Natural killer cell (primary cell): ENCODE measurements at regions not wholly inside any gene's neighbourhood (a gene's known extent, or its start where the extent isn't known, plus 50 kb on each side); places are given as distances from the start of the nearest gene placed in this dataset.

ENCODE experiments used
- ATAC-seq, 3 donors: fragments of 150-1000 bp in 2 of 3; fragments of 200-7000 bp in 1 of 3; cut with Tn5 transposase; 1 replicate in 1 of 3; 2 replicates in 2 of 3; pipeline ENCODE4 v1.10.0; 2021; ENCODE audit warnings: mild to moderate bottlenecking in 2 of 3, moderate library complexity in 2 of 3
- DNase-seq, 2 donors: peaks; one replicate each; pipeline versions ENCODE4 v3.0.0 to v3.0.0-alpha.2; 2013 to 2021; ENCODE audit warnings: mixed read lengths in 1 of 2
- H3K27ac ChIP-seq: one replicate; pipeline ENCODE4 v1.5.1; 2013; ENCODE audit warnings: mild to moderate bottlenecking, low read length
- H3K27me3 ChIP-seq: one replicate; pipeline ENCODE4 v1.6.1; 2013; ENCODE audit warnings: low read length; ENCODE audit not compliant: control insufficient read depth, insufficient read depth
- H3K36me3 ChIP-seq: one replicate; pipeline ENCODE4 v1.6.1; 2013; ENCODE audit warnings: low read length; ENCODE audit not compliant: control insufficient read depth, insufficient read depth
- H3K4me1 ChIP-seq: one replicate; pipeline ENCODE4 v1.6.1; 2013; ENCODE audit warnings: low read length; ENCODE audit not compliant: control insufficient read depth, insufficient read depth
- H3K4me3 ChIP-seq: one replicate; pipeline ENCODE4 v1.5.1; 2013; ENCODE audit warnings: low read length
- H3K9me3 ChIP-seq: one replicate; pipeline ENCODE4 v1.6.1; 2013; ENCODE audit warnings: low read length; ENCODE audit not compliant: control insufficient read depth, insufficient read depth
- H3K27ac Mint-ChIP-seq, 2 donors: one replicate each; pipeline ENCODE4 v1.8.0; 2022; ENCODE audit warnings: mild to moderate bottlenecking in 2 of 2, mixed read lengths in 2 of 2, moderate library complexity in 1 of 2
- H3K27me3 Mint-ChIP-seq, 2 donors: one replicate each; pipeline ENCODE4 v1.8.0; 2022; ENCODE audit warnings: low read depth in 2 of 2, mixed read lengths in 2 of 2
- H3K36me3 Mint-ChIP-seq: one replicate; pipeline ENCODE4 v1.8.0; 2022; ENCODE audit warnings: mixed read lengths
- H3K4me1 Mint-ChIP-seq, 2 donors: one replicate each; pipeline ENCODE4 v1.8.0; 2022; ENCODE audit warnings: mixed read lengths in 2 of 2
- H3K4me3 Mint-ChIP-seq: one replicate; pipeline ENCODE4 v1.8.0; 2022; ENCODE audit warnings: mild to moderate bottlenecking, moderate library complexity, mixed read lengths
- H3K9me3 Mint-ChIP-seq, 2 donors: one replicate each; pipeline ENCODE4 v1.8.0; 2022; ENCODE audit warnings: mixed read lengths in 2 of 2
- WGBS: methylation state at CpG from one replicate; pipeline ENCODE4 v1.1.7; 2013; ENCODE audit warnings: missing lambda C conversion rate; ENCODE audit not compliant: insufficient coverage; 5-methylcytosine and 5-hydroxymethylcytosine counted together
- intact Hi-C: fragments of 100-400 bp; cut with micrococcal nuclease; formaldehyde crosslinking; loops from one replicate; pipeline ENCODE4 v1.14.2; 2022
- TF ChIP-seq, protein P1 (sequence below): fragments of 200-600 bp; IDR thresholded peaks from one replicate; pipeline ENCODE4 v1.8.0; 2022; ENCODE audit warnings: antibody characterized with exemption

DNA sequence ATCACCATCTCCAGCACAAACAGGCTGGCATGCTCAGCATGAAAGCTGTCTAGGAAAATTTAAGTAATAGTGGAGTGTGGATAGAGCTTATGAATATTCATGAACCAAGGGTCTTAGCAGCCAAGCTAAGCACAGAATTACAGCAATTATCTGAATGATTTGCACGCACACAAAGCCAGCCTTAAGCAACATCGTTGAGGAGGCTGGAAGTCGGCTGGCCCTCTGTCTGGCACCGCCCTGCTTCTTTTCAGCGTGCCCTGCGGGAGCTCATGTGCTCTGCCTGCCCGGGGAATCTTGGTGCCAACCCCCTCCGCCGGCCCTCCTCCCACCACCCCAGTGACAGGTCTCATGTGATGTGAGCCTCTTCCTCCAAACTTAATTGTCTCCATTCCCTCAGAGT lies 540.1 kb downstream of the CMPK2 start:
- no peaks in the 10 kb centered on the region for H3K4me1 ChIP-seq
- no peaks in the 10 kb centered on the region for H3K27me3 Mint-ChIP-seq
- peaks cover 12 to 18% of the 10 kb centered on the region in 2 donors for H3K9me3 Mint-ChIP-seq
- H3K36me3 ChIP-seq, result no peaks in the 10 kb centered on the region
- H3K4me3 ChIP-seq, result no peak overlapping the region
- TF ChIP-seq, protein P1, sequence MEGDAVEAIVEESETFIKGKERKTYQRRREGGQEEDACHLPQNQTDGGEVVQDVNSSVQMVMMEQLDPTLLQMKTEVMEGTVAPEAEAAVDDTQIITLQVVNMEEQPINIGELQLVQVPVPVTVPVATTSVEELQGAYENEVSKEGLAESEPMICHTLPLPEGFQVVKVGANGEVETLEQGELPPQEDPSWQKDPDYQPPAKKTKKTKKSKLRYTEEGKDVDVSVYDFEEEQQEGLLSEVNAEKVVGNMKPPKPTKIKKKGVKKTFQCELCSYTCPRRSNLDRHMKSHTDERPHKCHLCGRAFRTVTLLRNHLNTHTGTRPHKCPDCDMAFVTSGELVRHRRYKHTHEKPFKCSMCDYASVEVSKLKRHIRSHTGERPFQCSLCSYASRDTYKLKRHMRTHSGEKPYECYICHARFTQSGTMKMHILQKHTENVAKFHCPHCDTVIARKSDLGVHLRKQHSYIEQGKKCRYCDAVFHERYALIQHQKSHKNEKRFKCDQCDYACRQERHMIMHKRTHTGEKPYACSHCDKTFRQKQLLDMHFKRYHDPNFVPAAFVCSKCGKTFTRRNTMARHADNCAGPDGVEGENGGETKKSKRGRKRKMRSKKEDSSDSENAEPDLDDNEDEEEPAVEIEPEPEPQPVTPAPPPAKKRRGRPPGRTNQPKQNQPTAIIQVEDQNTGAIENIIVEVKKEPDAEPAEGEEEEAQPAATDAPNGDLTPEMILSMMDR, result no peak
- H3K27me3 ChIP-seq, result no peaks in the 10 kb centered on the region
- no peaks in the 10 kb centered on the region for H3K36me3 Mint-ChIP-seq
- no peaks in the 10 kb centered on the region for H3K9me3 ChIP-seq
- whole genome bisulfite sequencing, result 86% methylated on average over 9 of the region's 9 CpGs
- intact Hi-C loops, result no loop called here
- H3K27ac ChIP-seq, result no peak overlapping the region
- no peak overlapping the region for H3K27ac Mint-ChIP-seq
- ATAC-seq (no peak), DNase-seq (no peak)
- H3K4me1 Mint-ChIP-seq, result no peaks in the 10 kb centered on the region
- H3K4me3 Mint-ChIP-seq, result no peak overlapping the region

DNA sequence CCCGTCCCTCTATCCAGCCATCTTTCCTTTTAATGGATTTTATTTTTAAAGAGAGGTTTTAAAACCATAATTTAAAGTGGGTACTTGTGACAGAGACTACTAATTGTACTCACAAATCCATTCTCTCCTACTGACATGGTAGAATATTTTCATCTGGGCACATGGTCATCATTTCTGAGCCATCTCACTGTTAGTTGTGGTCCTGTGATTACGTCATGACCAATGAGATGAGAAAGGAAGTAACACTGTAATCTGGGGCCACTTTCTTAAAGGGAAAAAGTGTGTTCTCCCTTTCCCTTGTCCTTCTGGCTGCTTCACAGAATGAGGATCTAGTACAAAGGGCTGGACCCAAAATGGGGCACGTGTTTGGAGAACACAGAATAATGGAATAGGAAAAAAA lies 538.7 kb downstream of the CMPK2 start:
- H3K27ac Mint-ChIP-seq, result no peak overlapping the region
- WGBS, result 90% methylated on average over 2 of the region's 3 CpGs

DNA sequence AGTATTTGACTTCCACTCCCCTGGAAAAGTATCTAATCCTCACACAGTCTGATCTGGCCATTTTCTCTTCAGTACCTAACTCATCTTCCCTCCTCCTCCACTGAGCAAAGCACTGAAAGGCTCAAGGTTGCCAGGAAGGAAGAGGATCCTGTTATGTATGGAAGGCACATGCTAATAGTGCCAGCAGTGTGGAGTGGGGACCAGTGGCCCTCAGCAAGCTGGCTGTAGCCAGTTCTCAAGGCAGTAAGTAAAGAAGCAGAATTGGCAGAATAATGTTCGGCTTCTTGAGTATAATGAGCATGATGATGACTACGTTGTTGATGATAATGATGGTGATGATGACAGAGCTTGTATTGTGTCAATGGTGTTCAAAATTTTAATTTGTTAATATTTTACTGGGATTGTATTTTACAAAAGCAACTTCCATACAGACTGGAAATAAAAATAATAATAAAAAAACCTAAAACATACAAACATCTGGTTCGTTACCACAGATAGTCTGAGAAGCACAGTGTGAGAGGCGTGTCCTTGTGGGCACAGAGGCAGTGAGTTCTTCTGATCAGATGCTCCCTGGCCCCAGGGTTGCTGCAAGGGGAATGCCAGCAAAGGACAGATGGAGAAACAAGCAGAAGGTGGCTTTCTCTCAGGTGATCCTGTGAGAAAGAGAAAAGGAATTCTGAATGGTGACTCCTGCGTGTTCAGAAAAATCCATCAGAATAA lies 528.8 kb downstream of the CMPK2 start:
- Mint-ChIP-seq H3K27ac (no peak overlapping the region), H3K9me3 (peaks cover 6 to 7% of the 10 kb centered on the region in 2 donors), H3K36me3 (no peaks in the 10 kb centered on the region), H3K4me3 (no peak overlapping the region), H3K4me1 (no peaks in the 10 kb centered on the region), H3K27me3 (no peaks in the 10 kb centered on the region)
- peaks cover 2% of the 10 kb centered on the region for H3K9me3 ChIP-seq
- no peaks in the 10 kb centered on the region for H3K36me3 ChIP-seq
- 97% methylated on average over 5 of the region's 5 CpGs for WGBS
- intact Hi-C loops, result no loop called here
- H3K4me3 ChIP-seq, result no peak overlapping the region
- DNase-seq (no peak), ATAC-seq (no peak)
- H3K4me1 ChIP-seq, result no peaks in the 10 kb centered on the region
- no peaks in the 10 kb centered on the region for H3K27me3 ChIP-seq
- H3K27ac ChIP-seq, result no peak overlapping the region
- TF ChIP-seq, protein P1, result no peak

More for the DNA sequence above, 538.7 kb downstream of the CMPK2 start:
- H3K27ac ChIP-seq, result no peak overlapping the region
- no peaks in the 10 kb centered on the region for H3K36me3 Mint-ChIP-seq
- no peak overlapping the region for H3K4me3 ChIP-seq
- DNase-seq (no peak), ATAC-seq (no peak)
- TF ChIP-seq, protein P1, result no peak
- H3K4me1 ChIP-seq, result no peaks in the 10 kb centered on the region
- H3K27me3 ChIP-seq, result no peaks in the 10 kb centered on the region
- intact Hi-C loops, result no loop called here
- H3K9me3 ChIP-seq, result no peaks in the 10 kb centered on the region
- no peaks in the 10 kb centered on the region for H3K27me3 Mint-ChIP-seq
- H3K9me3 Mint-ChIP-seq, result peaks cover 12 to 22% of the 10 kb centered on the region in 2 donors
- no peaks in the 10 kb centered on the region for H3K4me1 Mint-ChIP-seq
- H3K36me3 ChIP-seq, result no peaks in the 10 kb centered on the region
- no peak overlapping the region for H3K4me3 Mint-ChIP-seq

DNA sequence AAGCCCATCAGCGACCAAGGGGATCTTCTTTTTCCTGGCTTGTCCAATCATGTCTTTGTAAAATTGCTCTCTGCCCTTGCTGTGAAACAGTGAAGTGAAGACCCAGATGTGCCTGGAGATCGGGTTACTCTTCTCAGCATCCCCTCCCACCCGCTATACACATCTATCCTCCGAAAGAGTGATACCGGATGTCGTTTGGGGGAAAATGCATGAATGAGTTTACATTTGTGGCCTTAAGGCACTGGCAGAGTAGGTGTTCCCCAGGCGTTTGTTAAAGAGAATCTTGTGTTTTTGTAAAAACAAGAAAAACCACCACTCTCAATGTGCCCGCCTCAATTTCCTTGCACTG lies 528.3 kb downstream of the CMPK2 start:
- Histone ChIP-seq H3K4me3 (no peak overlapping the region), H3K27ac (no peak overlapping the region), H3K27me3 (no peaks in the 10 kb centered on the region), H3K9me3 (peaks cover 2% of the 10 kb centered on the region), H3K4me1 (no peaks in the 10 kb centered on the region), H3K36me3 (no peaks in the 10 kb centered on the region)
- TF ChIP-seq, protein P1, result no peak
- Mint-ChIP-seq H3K4me1 (no peaks in the 10 kb centered on the region), H3K27ac (no peak overlapping the region), H3K36me3 (no peaks in the 10 kb centered on the region), H3K27me3 (no peaks in the 10 kb centered on the region), H3K4me3 (no peak overlapping the region), H3K9me3 (peaks cover 4 to 5% of the 10 kb centered on the region in 2 donors)
- 76% methylated on average over 1 of the region's 8 CpGs for WGBS
- intact Hi-C loops, result no loop called here
- ATAC-seq, result no peak
- no peak for DNase-seq
